ENCODE measurements at regions not wholly inside any gene's neighbourhood (a gene's known extent, or its start where the extent isn't known, plus 50 kb on each side); places are given as distances from the start of the nearest gene placed in this dataset.
"Not testable (repeated sequence)": the region's sequence is repeated elsewhere in the genome, so short reads cannot be mapped to it uniquely, and the experiment has no call there.

- DNase-seq, result no peak
Measured at GRCh38 chr3:153623834-153624233, 461.8 kb downstream of the RAP2B start.

GRCh38 chr3:153624310-153625030, 462.4 kb downstream of the RAP2B start:
- DNase-seq, result no peak

- DNase-seq, result no peak
Measured at GRCh38 chr3:153625506-153625905, 463.5 kb downstream of the RAP2B start.

- DNase-seq, result no peak
Measured at GRCh38 chr3:153626158-153626557, 464.1 kb downstream of the RAP2B start.

GRCh38 chr3:153628591-153628990, 466.6 kb downstream of the RAP2B start:
- no peak for DNase-seq

GRCh38 chr3:153629148-153629547, 467.1 kb downstream of the RAP2B start:
- DNase-seq, result no peak

GRCh38 chr3:153631102-153631501, 469.1 kb downstream of the RAP2B start:
- DNase-seq, result no peak

GRCh38 chr3:153631664-153632063, 469.6 kb downstream of the RAP2B start:
- no peak for DNase-seq

GRCh38 chr3:153633407-153633806, 471.4 kb downstream of the RAP2B start:
- no peak for DNase-seq

GRCh38 chr3:153634683-153635082, 472.7 kb downstream of the RAP2B start:
- no peak for DNase-seq

GRCh38 chr3:153639631-153640030, 477.6 kb downstream of the RAP2B start:
- no peak for DNase-seq

GRCh38 chr3:153640689-153641665, 479.0 kb downstream of the RAP2B start:
- no peak for DNase-seq

- not testable (repeated sequence) for DNase-seq
Measured at GRCh38 chr3:153642576-153642975, 478.6 kb upstream of the ARHGEF26 start.

- not testable (repeated sequence) for DNase-seq
Measured at GRCh38 chr3:153643471-153643870, 477.7 kb upstream of the ARHGEF26 start.

GRCh38 chr3:153649286-153649839, 471.8 kb upstream of the ARHGEF26 start:
- DNase-seq, result no peak

- no peak for DNase-seq
Measured at GRCh38 chr3:153652076-153652475, 469.1 kb upstream of the ARHGEF26 start.

- DNase-seq, result no peak
Measured at GRCh38 chr3:153657046-153657445, 464.1 kb upstream of the ARHGEF26 start.

GRCh38 chr3:153657461-153657860, 463.7 kb upstream of the ARHGEF26 start:
- no peak for DNase-seq

- DNase-seq, result no peak
Measured at GRCh38 chr3:153658136-153658535, 463.1 kb upstream of the ARHGEF26 start.

- no peak for DNase-seq
Measured at GRCh38 chr3:153666991-153667740, 454.0 kb upstream of the ARHGEF26 start.

- no peak for DNase-seq
Measured at GRCh38 chr3:153669527-153669926, 451.7 kb upstream of the ARHGEF26 start.

- DNase-seq, result no peak
Measured at GRCh38 chr3:153670577-153670976, 450.6 kb upstream of the ARHGEF26 start.

GRCh38 chr3:153673853-153674252, 447.3 kb upstream of the ARHGEF26 start:
- DNase-seq, result no peak
